CD8-positive, alpha-beta memory T cell (primary cell): ENCODE measurements at regions not wholly inside any gene's neighbourhood (a gene's known extent, or its start where the extent isn't known, plus 50 kb on each side); places are given as distances from the start of the nearest gene placed in this dataset.
"Not testable (repeated sequence)": the region's sequence is repeated elsewhere in the genome, so short reads cannot be mapped to it uniquely, and the experiment has no call there.

ENCODE experiments used
- CTCF ChIA-PET: fragments of 350-600 bp; sonication (Branson Sonifier 250); formaldehyde crosslinking; loops from one replicate; lab custom pipeline; 2021; ENCODE audit warnings: antibody characterized with exemption; lab: Charles Lee
- POLR2A ChIA-PET: fragments of 350-600 bp; sonication (Branson Sonifier 250); formaldehyde crosslinking; loops from one replicate; lab custom pipeline; 2021; ENCODE audit warnings: antibody characterized with exemption; lab: Charles Lee
- DNase-seq, 5 donors: peaks; one replicate each; pipeline versions ENCODE4 v3.0.0 to v3.0.0-alpha.2; 2020 to 2022; ENCODE audit warnings: mixed read lengths in 1 of 5
- H3K27ac ChIP-seq: one replicate; pipeline ENCODE4 v1.7.0; 2013; ENCODE audit warnings: low read depth, mild to moderate bottlenecking, low read length, moderate library complexity
- H3K27me3 ChIP-seq: 2 replicates; pipeline ENCODE4 v1.7.0; 2013; ENCODE audit warnings: low read length, mild to moderate bottlenecking; ENCODE audit not compliant: insufficient read depth, poor library complexity, severe bottlenecking
- H3K36me3 ChIP-seq: 2 replicates; pipeline ENCODE4 v1.7.0; 2013; ENCODE audit warnings: mild to moderate bottlenecking, low read length, moderate library complexity; ENCODE audit not compliant: insufficient read depth
- H3K4me1 ChIP-seq: 2 replicates; pipeline ENCODE4 v1.7.0; 2013; ENCODE audit warnings: mild to moderate bottlenecking, low read length, moderate library complexity; ENCODE audit not compliant: insufficient read depth
- H3K4me3 ChIP-seq: 2 replicates; pipeline ENCODE4 v1.7.0; 2013; ENCODE audit warnings: mild to moderate bottlenecking, low read length
- H3K9me3 ChIP-seq: 2 replicates; pipeline ENCODE4 v1.7.0; 2013; ENCODE audit warnings: mild to moderate bottlenecking, low read length
- H3K27ac Mint-ChIP-seq, 8 donors: one replicate each; pipeline ENCODE4 v1.8.0; 2020 to 2021; ENCODE audit warnings: mixed read lengths in 8 of 8, mild to moderate bottlenecking in 6 of 8, inconsistent platforms in 3 of 8, moderate library complexity in 3 of 8
- H3K27me3 Mint-ChIP-seq, 2 donors: one replicate each; pipeline ENCODE4 v1.8.0; 2020 to 2021; ENCODE audit warnings: mixed read lengths in 2 of 2, mild to moderate bottlenecking in 1 of 2, moderate library complexity in 1 of 2
- H3K36me3 Mint-ChIP-seq, 3 donors: one replicate each; pipeline ENCODE4 v1.8.0; 2020 to 2021; ENCODE audit warnings: mixed read lengths in 3 of 3, inconsistent platforms in 1 of 3, mild to moderate bottlenecking in 1 of 3
- H3K4me1 Mint-ChIP-seq, 3 donors: one replicate each; pipeline ENCODE4 v1.8.0; 2020 to 2021; ENCODE audit warnings: mixed read lengths in 3 of 3, inconsistent platforms in 1 of 3, mild to moderate bottlenecking in 1 of 3
- H3K4me3 Mint-ChIP-seq, 7 donors: one replicate each; pipeline ENCODE4 v1.8.0; 2020 to 2021; ENCODE audit warnings: mixed read lengths in 7 of 7, mild to moderate bottlenecking in 6 of 7, moderate library complexity in 4 of 7, inconsistent platforms in 2 of 7
- H3K9me3 Mint-ChIP-seq, 5 donors: one replicate each; pipeline ENCODE4 v1.8.0; 2020 to 2022; ENCODE audit warnings: mixed read lengths in 5 of 5, mild to moderate bottlenecking in 3 of 5, moderate library complexity in 2 of 5, inconsistent platforms in 1 of 5

GRCh38 chr2:109678724-109679201, 64.6 kb downstream of the SOWAHC start:
- H3K4me3 Mint-ChIP-seq, H3K4me1 ChIP-seq, H3K27me3 ChIP-seq, POLR2A ChIA-PET, H3K9me3 Mint-ChIP-seq, H3K4me1 Mint-ChIP-seq, CTCF ChIA-PET, H3K27ac Mint-ChIP-seq, H3K36me3 Mint-ChIP-seq, H3K36me3 ChIP-seq, H3K4me3 ChIP-seq, H3K9me3 ChIP-seq, H3K27ac ChIP-seq, DNase-seq: not testable (repeated sequence)
- H3K27me3 Mint-ChIP-seq = peaks cover 11 to 35% of the 10 kb centered on the region in 2 donors

DNA sequence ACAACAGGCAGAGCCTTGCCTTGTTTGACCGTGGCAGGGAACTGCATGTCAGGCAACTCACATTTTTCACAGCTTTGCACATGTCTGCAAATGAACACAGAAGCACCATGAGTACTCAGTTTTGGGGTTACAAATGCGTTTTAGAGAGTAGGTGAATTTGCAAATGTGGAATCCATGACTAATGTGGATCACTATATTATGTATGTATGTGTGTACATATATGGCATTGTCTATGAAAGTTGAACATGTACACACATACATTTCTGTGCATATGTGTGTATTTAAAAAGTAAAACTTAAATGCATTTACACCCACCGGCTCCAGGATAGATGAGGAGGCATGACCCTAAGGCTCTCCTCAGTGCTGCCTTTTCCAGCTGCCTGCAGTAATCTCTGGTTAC, 65.1 kb downstream of the SOWAHC start:
- Mint-ChIP-seq H3K4me3 (no peak overlapping the region), H3K27me3 (peaks cover 11 to 31% of the 10 kb centered on the region in 2 donors), H3K4me1 (no peaks in the 10 kb centered on the region), H3K36me3 (no peaks in the 10 kb centered on the region), H3K27ac (no peak overlapping the region), H3K9me3 (no peaks in the 10 kb centered on the region)
- DNase-seq = no peak
- ChIA-PET POLR2A (no interaction called here), CTCF (no interaction called here)
- Histone ChIP-seq H3K9me3 (no peaks in the 10 kb centered on the region), H3K27me3 (no peaks in the 10 kb centered on the region), H3K4me1 (no peaks in the 10 kb centered on the region), H3K27ac (no peak overlapping the region), H3K4me3 (no peak overlapping the region), H3K36me3 (no peaks in the 10 kb centered on the region)

DNA sequence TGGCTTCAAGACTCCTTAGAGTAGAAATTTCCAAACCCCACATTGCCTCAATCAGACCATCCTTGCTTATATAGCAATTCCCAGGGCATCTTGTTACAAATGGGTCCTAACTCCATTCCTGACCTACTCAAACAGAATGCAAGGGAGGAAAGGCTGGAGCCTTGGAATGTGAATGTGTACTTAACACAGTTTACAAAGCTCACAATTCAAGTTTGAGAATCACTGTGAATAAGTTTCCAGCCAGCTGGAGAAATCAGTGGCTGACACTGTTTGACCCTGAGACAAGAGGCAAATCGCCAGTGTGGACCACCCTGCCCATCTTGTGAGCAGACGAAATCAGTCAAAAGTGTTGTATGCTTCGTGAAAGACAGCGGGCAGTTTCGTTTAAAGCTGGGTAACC, 65.5 kb downstream of the SOWAHC start:
- Mint-ChIP-seq H3K4me3 (no peak overlapping the region), H3K36me3 (no peaks in the 10 kb centered on the region), H3K27me3 (peaks cover 11 to 30% of the 10 kb centered on the region in 2 donors), H3K27ac (no peak overlapping the region), H3K4me1 (no peaks in the 10 kb centered on the region), H3K9me3 (no peaks in the 10 kb centered on the region)
- H3K4me1 ChIP-seq = no peaks in the 10 kb centered on the region
- POLR2A ChIA-PET = no interaction called here
- no peak for DNase-seq
- H3K9me3 ChIP-seq = no peaks in the 10 kb centered on the region
- H3K4me3 ChIP-seq = no peak overlapping the region
- no peak overlapping the region for H3K27ac ChIP-seq
- H3K27me3 ChIP-seq = no peaks in the 10 kb centered on the region
- CTCF ChIA-PET = no interaction called here
- H3K36me3 ChIP-seq = no peaks in the 10 kb centered on the region

DNA sequence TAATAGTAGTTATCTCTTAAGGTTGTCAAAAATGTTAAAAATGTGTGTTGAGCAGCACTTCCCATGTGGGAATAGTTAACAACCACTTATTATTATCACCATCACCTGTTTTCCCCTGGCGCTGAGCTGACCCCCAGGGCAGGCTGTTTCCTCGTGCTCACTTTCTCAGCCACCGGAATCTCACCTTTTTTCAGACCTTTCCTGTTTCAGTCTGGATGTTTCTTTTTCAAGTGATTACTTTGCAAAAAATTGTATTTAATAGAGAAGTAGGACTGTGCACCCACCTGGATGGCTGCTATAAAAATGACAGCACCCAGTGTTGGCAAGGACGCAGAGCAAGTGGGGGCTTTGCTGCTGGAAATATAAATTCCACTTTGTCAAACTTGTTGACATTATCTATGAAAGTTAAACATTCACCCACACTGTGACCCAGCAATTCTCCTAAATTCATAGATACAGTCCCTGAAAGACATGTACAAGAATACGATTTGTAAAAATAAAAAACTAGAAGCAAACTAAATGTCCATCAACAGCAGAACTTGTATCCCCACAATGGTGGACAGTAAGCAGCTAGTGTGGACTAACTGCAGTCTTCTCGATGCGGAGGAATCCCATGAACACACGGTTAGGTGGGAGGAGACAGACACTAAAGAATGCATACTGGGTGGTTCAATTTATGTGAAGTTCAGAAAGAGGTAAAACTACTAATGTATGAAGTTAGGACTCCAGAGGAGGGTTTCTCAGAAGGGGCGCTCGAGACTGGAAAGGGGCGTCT, 66.5 kb downstream of the SOWAHC start:
- Mint-ChIP-seq H3K27me3 (peaks cover 11 to 25% of the 10 kb centered on the region in 2 donors), H3K4me3 (no peak overlapping the region), H3K4me1 (no peaks in the 10 kb centered on the region), H3K36me3 (no peaks in the 10 kb centered on the region), H3K9me3 (no peaks in the 10 kb centered on the region), H3K27ac (no peak overlapping the region)
- CTCF ChIA-PET = no interaction called here
- H3K36me3 ChIP-seq = no peaks in the 10 kb centered on the region
- POLR2A ChIA-PET = no interaction called here
- no peaks in the 10 kb centered on the region for H3K9me3 ChIP-seq
- H3K4me3 ChIP-seq = no peak overlapping the region
- no peak for DNase-seq
- H3K4me1 ChIP-seq = no peaks in the 10 kb centered on the region
- no peaks in the 10 kb centered on the region for H3K27me3 ChIP-seq
- no peak overlapping the region for H3K27ac ChIP-seq

- DNase-seq = no peak
- Histone ChIP-seq H3K4me3 (no peak overlapping the region), H3K4me1 (no peaks in the 10 kb centered on the region), H3K36me3 (no peaks in the 10 kb centered on the region), H3K27me3 (no peaks in the 10 kb centered on the region), H3K27ac (no peak overlapping the region), H3K9me3 (no peaks in the 10 kb centered on the region)
- Mint-ChIP-seq H3K27me3 (peaks cover 11 to 27% of the 10 kb centered on the region in 2 donors), H3K36me3 (no peaks in the 10 kb centered on the region), H3K4me1 (no peaks in the 10 kb centered on the region), H3K4me3 (no peak overlapping the region), H3K9me3 (no peaks in the 10 kb centered on the region), H3K27ac (no peak overlapping the region)
- CTCF ChIA-PET = no interaction called here
- POLR2A ChIA-PET = no interaction called here
Observed at GRCh38 chr2:109681633-109682380, 67.6 kb downstream of the SOWAHC start.

GRCh38 chr2:109683452-109683851, 69.3 kb downstream of the SOWAHC start:
- no peaks in the 10 kb centered on the region for H3K36me3 Mint-ChIP-seq
- ChIA-PET POLR2A (no interaction called here), CTCF (no interaction called here)
- no peaks in the 10 kb centered on the region for H3K4me1 Mint-ChIP-seq
- Histone ChIP-seq H3K36me3 (no peaks in the 10 kb centered on the region), H3K4me1 (no peaks in the 10 kb centered on the region), H3K27ac (no peak overlapping the region), H3K27me3 (no peaks in the 10 kb centered on the region), H3K9me3 (no peaks in the 10 kb centered on the region), H3K4me3 (no peak overlapping the region)
- DNase-seq = no peak
- H3K27me3 Mint-ChIP-seq = peaks cover 3 to 14% of the 10 kb centered on the region in 2 donors
- no peak overlapping the region for H3K4me3 Mint-ChIP-seq
- no peak overlapping the region for H3K27ac Mint-ChIP-seq
- H3K9me3 Mint-ChIP-seq = no peaks in the 10 kb centered on the region

DNA sequence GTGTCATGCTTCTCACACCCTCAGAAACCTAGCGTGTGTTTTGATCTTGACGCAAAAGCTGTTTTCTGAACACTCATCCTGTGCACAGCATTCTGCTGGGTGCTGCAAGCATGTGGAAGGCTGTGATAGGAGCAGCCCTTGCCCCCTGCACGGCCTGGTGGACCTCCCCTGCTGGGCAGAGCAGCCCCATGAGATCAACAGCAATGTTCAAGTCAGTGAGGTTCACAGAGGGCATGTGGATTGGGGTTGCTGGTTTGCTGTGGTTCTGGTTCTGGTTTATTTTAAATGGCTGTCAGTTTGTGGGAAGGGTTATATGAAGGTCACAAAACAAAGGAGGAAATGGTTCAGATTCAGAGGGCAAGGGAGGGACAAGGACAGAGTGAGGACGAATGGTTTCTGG, 71.3 kb downstream of the SOWAHC start:
- Mint-ChIP-seq H3K27ac (peak overlapping the region in 1 of 8 donors; percentile 11), H3K36me3 (no peaks in the 10 kb centered on the region), H3K9me3 (no peaks in the 10 kb centered on the region), H3K4me1 (no peaks in the 10 kb centered on the region), H3K27me3 (peaks cover 2 to 8% of the 10 kb centered on the region in 2 donors), H3K4me3 (no peak overlapping the region)
- ChIA-PET CTCF (no interaction called here), POLR2A (no interaction called here)
- H3K27ac ChIP-seq = no peak overlapping the region
- H3K4me1 ChIP-seq = no peaks in the 10 kb centered on the region
- no peaks in the 10 kb centered on the region for H3K9me3 ChIP-seq
- H3K27me3 ChIP-seq = no peaks in the 10 kb centered on the region
- no peak for DNase-seq
- H3K36me3 ChIP-seq = no peaks in the 10 kb centered on the region
- no peak overlapping the region for H3K4me3 ChIP-seq

DNA sequence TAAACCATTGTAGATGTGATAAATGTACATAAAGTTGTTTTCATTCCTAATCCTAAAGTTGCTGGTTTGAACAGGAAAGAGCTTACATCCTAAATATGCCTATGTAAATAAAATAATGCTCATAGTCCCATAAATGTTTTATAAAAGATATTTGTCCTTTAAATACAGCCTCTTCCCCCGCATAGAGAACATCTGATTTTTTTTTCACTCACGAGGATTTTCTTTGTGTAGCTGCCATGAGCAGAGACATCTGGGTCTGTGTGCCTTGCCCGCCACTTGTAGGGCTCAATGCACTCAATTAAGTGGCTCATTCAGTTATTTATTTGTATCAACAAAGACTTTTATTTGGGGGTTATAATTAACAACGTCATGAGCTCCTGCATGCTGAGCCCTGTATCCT, 72.8 kb downstream of the SOWAHC start:
- no peaks in the 10 kb centered on the region for H3K4me1 ChIP-seq
- no peaks in the 10 kb centered on the region for H3K27me3 ChIP-seq
- Mint-ChIP-seq H3K27me3 (peaks cover 0 to 5% of the 10 kb centered on the region in 2 donors), H3K4me1 (no peaks in the 10 kb centered on the region), H3K4me3 (no peak overlapping the region), H3K9me3 (no peaks in the 10 kb centered on the region), H3K27ac (no peak overlapping the region), H3K36me3 (no peaks in the 10 kb centered on the region)
- POLR2A ChIA-PET = no interaction called here
- no peaks in the 10 kb centered on the region for H3K36me3 ChIP-seq
- H3K4me3 ChIP-seq = no peak overlapping the region
- no peak for DNase-seq
- CTCF ChIA-PET = no interaction called here
- H3K9me3 ChIP-seq = no peaks in the 10 kb centered on the region
- H3K27ac ChIP-seq = no peak overlapping the region
